ENCODE measurements at regions not wholly inside any gene's neighbourhood (a gene's known extent, or its start where the extent isn't known, plus 50 kb on each side); places are given as distances from the start of the nearest gene placed in this dataset.

DNA sequence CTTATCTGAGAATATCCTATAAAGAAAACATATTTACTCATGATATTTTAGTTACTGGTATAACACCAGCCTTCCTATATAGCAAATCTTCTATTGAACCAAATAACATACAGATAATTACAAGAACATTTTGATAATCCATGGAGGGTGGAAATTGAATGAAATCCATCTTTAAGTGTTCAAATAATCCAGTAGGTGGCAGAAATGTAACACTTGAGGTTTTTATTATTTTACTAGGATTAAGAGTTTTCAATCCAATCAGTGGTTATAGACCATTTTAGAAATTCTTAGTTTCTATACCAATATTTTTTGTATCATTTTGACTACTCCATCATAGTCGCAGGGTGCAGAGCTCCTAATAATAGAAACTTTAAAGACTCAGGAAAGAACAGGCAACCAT is 101.9 kb upstream of the KCNH8 start:
- no peak for TF ChIP-seq CHD1 (IDR thresholded peaks at IDR 0.05; ENCODE audit: low read depth, low read length)
- TF ChIP-seq, protein P1, sequence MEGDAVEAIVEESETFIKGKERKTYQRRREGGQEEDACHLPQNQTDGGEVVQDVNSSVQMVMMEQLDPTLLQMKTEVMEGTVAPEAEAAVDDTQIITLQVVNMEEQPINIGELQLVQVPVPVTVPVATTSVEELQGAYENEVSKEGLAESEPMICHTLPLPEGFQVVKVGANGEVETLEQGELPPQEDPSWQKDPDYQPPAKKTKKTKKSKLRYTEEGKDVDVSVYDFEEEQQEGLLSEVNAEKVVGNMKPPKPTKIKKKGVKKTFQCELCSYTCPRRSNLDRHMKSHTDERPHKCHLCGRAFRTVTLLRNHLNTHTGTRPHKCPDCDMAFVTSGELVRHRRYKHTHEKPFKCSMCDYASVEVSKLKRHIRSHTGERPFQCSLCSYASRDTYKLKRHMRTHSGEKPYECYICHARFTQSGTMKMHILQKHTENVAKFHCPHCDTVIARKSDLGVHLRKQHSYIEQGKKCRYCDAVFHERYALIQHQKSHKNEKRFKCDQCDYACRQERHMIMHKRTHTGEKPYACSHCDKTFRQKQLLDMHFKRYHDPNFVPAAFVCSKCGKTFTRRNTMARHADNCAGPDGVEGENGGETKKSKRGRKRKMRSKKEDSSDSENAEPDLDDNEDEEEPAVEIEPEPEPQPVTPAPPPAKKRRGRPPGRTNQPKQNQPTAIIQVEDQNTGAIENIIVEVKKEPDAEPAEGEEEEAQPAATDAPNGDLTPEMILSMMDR (conservative IDR thresholded peaks at IDR 0.05; ENCODE audit: low read depth, low read length) = no peak
- TF ChIP-seq BHLHE40 (IDR thresholded peaks at IDR 0.05; ENCODE audit: low read depth, low read length) = no peak
- no peak for TF ChIP-seq POLR2A (IDR thresholded peaks at IDR 0.05; ENCODE audit: low read depth, low read length)
- TF ChIP-seq MAZ (IDR thresholded peaks at IDR 0.05; ENCODE audit: borderline replicate concordance, low read depth, low read length) = no peak
